ENCODE measurements at regions not wholly inside any gene's neighbourhood (a gene's known extent, or its start where the extent isn't known, plus 50 kb on each side); places are given as distances from the start of the nearest gene placed in this dataset.

DNA sequence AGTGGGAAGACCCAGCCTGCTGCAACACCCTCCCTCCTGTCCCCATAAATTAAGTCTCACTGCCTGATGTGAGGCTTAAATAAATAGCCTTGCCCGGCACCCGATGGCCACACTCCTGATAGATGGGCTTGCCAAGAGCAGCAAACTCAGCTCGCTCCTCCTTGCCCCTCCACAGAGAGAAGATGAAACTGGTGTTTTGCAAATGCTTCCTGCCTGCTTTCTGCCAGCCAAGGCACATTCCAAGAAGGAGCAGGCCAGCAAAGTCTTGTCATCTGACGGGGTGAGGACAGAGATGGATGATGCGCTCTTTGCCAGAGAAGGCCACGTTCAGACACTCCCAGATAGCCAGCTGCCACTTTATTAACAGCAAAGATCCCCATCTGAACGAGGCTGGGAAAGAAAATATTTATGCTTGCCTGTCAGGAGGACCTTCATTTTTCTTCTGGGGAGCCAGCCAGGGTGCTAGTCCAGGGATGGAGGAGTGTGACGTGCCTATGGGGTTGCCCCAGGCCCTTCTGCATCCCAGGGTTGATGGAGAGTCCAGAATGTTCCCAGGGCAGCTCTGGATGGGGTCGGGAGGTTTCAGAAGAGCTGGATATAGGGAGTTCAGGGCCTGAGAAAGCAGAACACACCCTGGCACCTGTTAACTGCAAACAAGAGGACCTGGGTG lies 265.4 kb downstream of the FOXD2 start:
- DNase-seq (ENCODE audit: low read depth), result no peak

- no peak for DNase-seq (ENCODE audit: low read depth)
Observed at GRCh38 chr1:47703981-47704596, 266.2 kb downstream of the FOXD2 start.

GRCh38 chr1:47705517-47706130 lies 267.8 kb downstream of the FOXD2 start:
- DNase-seq (ENCODE audit: low read depth), result no peak

- DNase-seq (ENCODE audit: low read depth), result no peak
Observed at GRCh38 chr1:47707503-47707902, 269.7 kb downstream of the FOXD2 start.

- no peak for DNase-seq (ENCODE audit: low read depth)
Observed at GRCh38 chr1:47708019-47708535, 270.2 kb downstream of the FOXD2 start.

DNA sequence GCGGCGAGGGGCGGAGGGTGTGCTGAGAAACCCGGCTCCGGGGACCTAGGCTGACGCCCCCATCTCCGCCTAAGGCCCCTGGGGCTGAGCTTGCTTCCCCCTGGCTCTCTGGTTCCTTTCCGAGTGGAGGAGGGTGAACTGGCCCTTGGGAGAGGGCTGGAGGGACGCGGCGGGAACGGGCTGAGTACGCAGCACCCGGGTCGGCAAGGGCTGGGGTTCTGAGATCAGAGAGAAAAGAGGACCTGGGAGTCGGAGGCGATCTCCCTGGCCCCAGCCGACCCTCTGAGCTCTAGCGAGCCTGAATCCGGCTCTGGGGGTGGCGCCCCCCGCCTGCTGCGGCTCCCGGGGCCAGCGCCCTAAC lies 270.8 kb downstream of the FOXD2 start:
- no peak for DNase-seq (ENCODE audit: low read depth)

GRCh38 chr1:47709019-47709871 lies 271.4 kb downstream of the FOXD2 start:
- no peak for DNase-seq (ENCODE audit: low read depth)

DNA sequence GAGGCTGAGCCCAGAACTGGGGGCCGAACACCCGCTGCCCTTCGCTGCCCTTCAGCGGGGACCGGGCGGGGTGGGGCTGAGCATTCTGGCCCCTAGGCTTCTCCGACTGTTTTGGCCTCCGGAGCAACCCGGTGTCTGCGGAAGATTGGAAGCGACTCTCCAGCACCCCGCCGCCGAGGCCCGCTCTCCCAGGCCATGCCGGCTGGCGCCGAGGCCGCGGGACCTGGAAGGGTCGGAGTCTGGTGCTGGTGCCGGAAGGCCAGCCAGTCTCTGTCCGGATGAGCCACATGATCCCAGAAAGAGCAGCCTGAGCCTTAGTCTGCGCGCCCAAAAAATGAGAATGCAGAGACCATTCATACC lies 272.0 kb downstream of the FOXD2 start:
- DNase-seq (ENCODE audit: low read depth), result no peak

DNA sequence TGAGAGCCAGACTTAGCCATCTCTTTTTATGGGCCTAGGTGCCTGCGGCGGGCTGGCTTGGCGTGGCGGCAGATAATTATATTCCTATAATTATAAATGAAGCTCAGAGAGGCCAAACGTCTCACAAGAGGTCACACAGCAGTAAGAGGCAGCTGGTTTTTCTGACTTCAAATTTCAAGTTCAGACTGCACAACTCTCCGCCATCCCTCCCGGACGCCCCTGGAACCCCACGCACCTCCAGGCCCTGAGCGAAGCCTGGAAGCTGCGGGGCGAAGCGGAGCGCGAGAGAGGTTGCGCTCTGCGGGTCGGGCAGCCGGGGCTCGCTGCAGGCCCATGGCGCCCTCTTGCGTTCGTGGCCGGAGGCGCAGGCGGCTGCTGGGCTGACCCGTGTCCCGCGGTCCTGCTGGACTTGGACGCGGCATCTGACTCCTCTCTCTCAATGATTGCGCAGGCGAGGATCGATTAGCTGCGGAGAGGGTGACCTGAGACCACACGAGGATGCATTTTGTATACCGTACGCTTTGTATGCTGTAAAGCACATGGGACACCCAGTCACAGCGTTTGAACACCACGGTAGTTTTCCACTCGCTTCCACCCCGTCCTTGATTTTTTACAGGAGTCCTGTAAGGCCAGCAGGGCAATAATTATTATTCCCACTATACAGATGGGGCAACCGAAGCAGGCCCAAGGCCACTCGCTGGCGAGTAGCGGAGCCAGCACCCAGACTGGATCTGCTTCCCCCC lies 272.7 kb downstream of the FOXD2 start:
- peak; percentile 51 for DNase-seq (ENCODE audit: low read depth)
